Fibroblast of skin of left biceps (primary cell): ENCODE measurements at regions not wholly inside any gene's neighbourhood (a gene's known extent, or its start where the extent isn't known, plus 50 kb on each side); places are given as distances from the start of the nearest gene placed in this dataset.

Source experiments
- DNase-seq, 2 experiments: peaks; one replicate each; pipeline ENCODE4 v3.0.0-alpha.2; 2013; ENCODE audit warnings: low read depth in 2 of 2

GRCh38 chr3:71994906-71995305 is 210.0 kb upstream of the PROK2 start:
- no peak for DNase-seq

GRCh38 chr3:71994203-71994602 is 209.3 kb upstream of the PROK2 start:
- no peak for DNase-seq

GRCh38 chr3:71991681-71992080 is 206.7 kb upstream of the PROK2 start:
- DNase-seq, result no peak

GRCh38 chr3:71991046-71991445 is 206.1 kb upstream of the PROK2 start:
- no peak for DNase-seq

GRCh38 chr3:71990545-71990944 is 205.6 kb upstream of the PROK2 start:
- DNase-seq, result no peak

DNA sequence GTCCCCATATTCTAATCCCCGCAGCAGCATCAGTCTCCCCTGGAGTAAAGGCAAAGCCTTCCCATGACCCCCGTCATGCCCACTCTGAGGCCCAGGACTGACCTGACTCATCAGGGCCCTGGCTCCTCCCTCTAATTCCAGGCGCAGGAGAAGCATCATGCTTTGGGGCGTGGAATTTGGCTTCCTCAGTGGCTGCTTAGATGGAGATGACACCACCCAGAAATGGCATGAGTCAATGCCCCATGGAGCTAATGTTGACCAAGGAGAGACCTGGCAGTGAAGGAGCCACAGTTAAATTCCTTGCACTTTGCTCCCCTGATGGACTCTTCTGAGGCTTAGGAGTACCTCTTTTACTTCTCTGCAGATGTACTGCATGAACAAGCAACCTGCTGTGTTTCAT is 204.2 kb upstream of the PROK2 start:
- DNase-seq, result no peak

GRCh38 chr3:71987828-71988227 is 202.9 kb upstream of the PROK2 start:
- no peak for DNase-seq

DNA sequence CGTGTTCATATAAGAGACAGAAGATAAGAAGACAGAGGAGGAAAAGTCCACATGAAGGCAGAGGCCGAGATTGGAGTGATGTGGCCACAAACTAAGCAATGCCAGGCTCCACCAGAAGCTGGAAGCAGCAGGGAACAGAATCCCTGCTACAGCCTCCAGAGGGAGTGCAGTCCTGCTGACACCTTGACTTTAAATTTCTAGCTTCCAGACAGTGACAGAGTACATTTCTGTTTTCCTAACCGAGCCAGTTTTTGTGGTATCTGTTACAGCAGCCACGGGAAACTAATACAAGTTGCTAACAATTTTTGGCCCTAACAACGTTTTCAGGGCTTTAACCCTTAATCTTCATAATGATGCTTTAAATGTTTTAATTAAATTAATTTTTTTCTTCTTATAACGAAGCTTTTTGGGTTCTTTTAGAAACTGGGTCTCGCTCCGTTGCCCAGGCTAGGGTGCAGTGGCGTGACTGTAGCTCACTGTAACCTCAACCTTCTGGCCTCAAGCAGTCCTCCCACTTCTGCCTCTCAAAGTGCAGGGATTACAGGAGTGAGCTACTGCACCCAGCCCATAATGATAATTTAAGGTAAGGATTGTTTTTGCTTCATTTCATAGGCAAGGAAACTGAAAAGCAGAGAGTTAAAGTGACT is 202.3 kb upstream of the PROK2 start:
- DNase-seq, result no peak

- no peak for DNase-seq
These were observed 201.7 kb upstream of the PROK2 start for GRCh38 chr3:71986606-71987005.

- DNase-seq, result no peak
These were observed 200.1 kb upstream of the PROK2 start for GRCh38 chr3:71984843-71985613.

- DNase-seq, result no peak
These were observed 198.7 kb upstream of the PROK2 start for GRCh38 chr3:71983694-71984093.

- peak; percentile 63 to 64 for DNase-seq
These were observed 197.7 kb upstream of the PROK2 start for GRCh38 chr3:71982506-71983258.

- no peak for DNase-seq
These were observed 194.2 kb upstream of the PROK2 start for GRCh38 chr3:71979175-71979574.

GRCh38 chr3:71978150-71978721 is 193.3 kb upstream of the PROK2 start:
- no peak for DNase-seq

GRCh38 chr3:71977525-71977924 is 192.6 kb upstream of the PROK2 start:
- no peak for DNase-seq

DNA sequence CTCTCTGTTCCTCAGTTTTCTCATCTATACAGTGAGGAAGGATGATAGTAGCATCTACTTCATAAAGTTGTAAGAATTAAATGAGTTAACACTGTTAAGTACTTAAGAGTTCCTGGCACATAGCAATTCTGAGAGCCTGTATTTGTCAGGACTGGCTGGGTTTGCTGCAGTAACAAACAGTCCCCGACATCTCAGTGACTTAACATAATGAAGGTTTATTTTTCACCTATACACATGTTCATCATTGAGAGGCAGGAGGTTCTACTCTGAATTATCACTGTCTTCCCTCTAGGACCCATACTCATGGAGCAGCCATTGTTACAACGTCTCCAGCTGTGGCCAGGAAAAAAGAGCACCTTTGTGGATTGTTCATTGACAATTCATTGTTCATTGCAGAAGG is 190.6 kb upstream of the PROK2 start:
- no peak for DNase-seq

DNA sequence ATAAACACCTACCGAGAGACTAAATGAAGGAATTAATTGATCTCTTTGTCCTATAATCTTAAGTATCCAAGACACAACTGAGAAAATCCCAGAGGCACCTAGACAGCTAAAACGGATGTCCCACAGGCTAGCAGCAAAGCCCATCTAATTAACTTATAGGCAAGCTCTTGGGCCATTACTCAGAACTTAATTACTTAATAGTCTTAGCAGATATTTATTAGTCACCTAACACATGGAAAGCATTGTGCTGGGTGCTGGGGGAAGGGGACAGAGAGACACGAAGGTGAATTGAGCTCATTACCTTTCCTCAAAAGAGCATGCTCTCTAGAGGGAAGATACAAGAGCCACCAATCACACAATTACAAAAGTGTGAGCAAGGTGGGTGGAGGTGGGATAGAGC is 189.8 kb upstream of the PROK2 start:
- DNase-seq, result no peak

DNA sequence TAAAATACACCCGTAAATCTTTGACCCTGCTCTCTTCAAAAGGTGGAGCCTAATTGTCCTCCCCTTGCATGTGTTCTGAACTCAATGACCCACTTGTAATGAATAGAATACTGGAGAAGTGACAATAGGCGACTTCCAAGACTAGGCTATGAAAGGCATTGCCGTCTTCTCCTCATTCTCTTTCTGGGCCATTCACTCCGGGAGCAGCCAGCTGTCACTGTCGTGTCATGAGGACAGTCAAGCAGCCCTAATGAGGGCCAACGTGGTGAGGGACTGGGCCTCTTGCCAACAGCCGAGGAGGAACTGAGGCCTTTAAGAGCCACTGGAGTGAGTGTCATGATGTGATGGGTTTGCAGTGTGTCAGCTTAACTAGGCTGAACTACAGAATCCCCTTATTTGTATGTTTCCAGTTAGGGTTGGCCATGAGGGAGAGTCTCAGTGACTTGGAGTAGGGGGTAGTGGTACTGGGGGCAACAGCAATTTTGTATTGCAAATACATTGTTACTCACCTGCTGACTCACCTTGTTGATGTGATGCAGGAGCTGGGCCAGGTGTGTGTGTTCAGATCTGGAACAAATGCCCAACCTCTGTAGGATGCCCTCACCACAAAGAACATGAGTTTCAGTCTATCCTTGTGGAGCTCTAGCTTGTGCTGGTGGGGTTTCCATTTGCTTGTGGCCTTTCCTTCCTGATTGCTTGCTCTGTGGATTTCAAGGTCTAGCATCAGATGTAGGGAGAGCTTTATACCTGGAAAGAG is 188.5 kb upstream of the PROK2 start:
- DNase-seq, result no peak

- DNase-seq, result no peak
These were observed 187.1 kb upstream of the PROK2 start for GRCh38 chr3:71972031-71972430.

DNA sequence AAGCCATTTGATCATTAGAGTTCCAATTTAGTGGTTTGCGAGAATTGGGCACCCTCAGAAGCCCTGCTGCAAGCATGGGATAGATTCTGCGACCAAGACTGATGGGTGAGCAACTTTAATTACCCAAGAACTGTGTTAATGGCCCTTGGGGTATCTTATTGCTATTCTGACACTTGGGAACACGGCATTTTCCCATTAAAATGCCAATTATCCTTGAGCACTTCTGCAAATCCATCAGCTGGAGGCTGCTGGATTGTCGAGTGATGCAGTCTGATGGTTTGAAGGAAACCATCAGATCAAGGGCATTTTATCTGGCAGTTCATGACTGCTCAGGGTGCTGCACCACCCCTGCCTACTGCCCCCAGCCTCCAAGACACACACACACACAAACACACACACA is 183.6 kb upstream of the PROK2 start:
- DNase-seq, result no peak

GRCh38 chr3:71966185-71966584 is 181.2 kb upstream of the PROK2 start:
- no peak for DNase-seq

- DNase-seq, result no peak
These were observed 179.2 kb upstream of the PROK2 start for GRCh38 chr3:71964170-71964569.
